ENCODE measurements at regions not wholly inside any gene's neighbourhood (a gene's known extent, or its start where the extent isn't known, plus 50 kb on each side); places are given as distances from the start of the nearest gene placed in this dataset.

DNA sequence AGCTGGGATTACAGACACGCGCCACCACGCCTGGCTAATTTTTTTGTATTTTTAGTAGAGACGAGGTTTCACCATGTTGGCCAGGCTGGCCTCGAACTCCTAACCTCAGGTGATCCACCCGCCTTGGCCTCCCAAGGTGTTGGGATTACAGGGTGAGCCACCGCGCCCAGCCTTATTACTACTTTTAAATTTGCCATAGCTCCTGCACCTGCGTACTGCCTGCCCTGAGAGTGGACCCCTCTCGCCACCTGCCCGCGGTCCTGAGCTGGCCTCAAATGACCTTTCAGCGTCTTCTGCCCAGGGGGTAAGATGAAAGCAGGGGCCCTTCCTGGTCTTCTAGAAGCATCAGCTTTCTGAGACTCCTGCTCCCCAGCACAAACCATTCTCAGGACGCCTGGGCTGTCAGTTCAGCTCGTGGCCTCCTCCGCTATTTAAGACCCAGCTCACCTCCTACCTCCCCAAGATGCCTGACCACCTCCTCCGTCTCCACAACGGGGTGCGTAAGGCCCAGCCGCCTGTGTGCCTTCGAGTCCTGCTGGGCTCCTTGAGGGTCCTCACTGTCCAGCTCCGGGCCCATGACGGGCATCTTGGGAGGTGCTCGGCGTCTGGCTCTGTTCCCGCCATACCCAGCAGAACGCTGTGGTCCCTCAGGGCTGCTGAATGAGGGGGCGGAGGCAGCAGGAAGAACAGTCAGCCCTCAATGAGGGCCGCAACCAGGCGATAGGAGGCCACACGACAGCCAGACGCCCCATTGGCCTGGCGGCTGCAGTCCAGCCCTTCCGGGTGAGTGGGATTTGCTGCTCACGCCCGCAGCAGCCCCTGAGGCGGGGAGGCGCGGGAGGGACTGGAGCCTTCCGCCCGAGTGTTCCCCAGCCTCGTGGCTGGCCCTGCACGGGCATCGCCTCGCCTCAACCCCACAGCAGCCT, 266.6 kb downstream of the TFCP2L1 start:
- H3K27me3 ChIP-seq (ENCODE audit: control insufficient read depth in 3 of 3, insufficient read depth in 3 of 3, low read length in 3 of 3), result no peaks in the 10 kb centered on the region
- no peak overlapping the region for H3K9ac ChIP-seq (ENCODE audit: low read depth in 1 of 3, low read length in 3 of 3)
- no peaks in the 10 kb centered on the region for H3K36me3 ChIP-seq (ENCODE audit: control insufficient read depth in 3 of 3, insufficient read depth in 3 of 3, low read length in 3 of 3)
- no peaks in the 10 kb centered on the region for H3K9me3 ChIP-seq (ENCODE audit: control insufficient read depth in 3 of 3, low read length in 3 of 3)
- H3K4me1 ChIP-seq (ENCODE audit: control insufficient read depth in 3 of 3, insufficient read depth in 3 of 3, low read length in 3 of 3), result peaks cover 0 to 3% (median 0%) of the 10 kb centered on the region in 3 donors
- H3K4me3 ChIP-seq (ENCODE audit: low read length in 3 of 3), result no peak overlapping the region
- no peak overlapping the region for H3K27ac ChIP-seq (ENCODE audit: low read depth, low read length)

DNA sequence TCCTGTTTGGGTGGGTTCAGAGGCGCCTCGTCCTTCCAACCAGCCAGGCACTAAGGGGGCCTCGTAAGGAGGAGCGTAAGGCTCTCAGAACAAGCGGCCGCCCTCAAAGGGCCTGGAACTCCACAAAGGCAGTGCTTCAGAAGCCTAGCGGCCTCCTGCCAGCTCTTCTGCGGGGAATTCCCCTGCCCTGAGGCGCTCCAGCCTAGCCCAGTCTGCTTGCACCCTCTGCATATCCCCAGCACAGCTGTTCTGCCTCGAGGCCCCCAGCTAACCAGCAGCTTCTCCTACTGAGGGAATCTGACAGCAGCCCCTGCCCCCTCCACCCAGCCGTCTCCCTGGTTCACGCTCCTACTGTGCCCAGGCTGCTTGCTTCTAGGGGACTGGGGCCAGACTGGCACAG, 265.9 kb downstream of the TFCP2L1 start:
- Histone ChIP-seq H3K27me3 (ENCODE audit: control insufficient read depth in 3 of 3, insufficient read depth in 3 of 3, low read length in 3 of 3) (no peaks in the 10 kb centered on the region), H3K9me3 (ENCODE audit: control insufficient read depth in 3 of 3, low read length in 3 of 3) (peaks cover 0 to 1% (median 0%) of the 10 kb centered on the region in 3 donors), H3K27ac (ENCODE audit: low read depth, low read length) (no peak overlapping the region), H3K4me3 (ENCODE audit: low read length in 3 of 3) (no peak overlapping the region), H3K36me3 (ENCODE audit: control insufficient read depth in 3 of 3, insufficient read depth in 3 of 3, low read length in 3 of 3) (no peaks in the 10 kb centered on the region), H3K4me1 (ENCODE audit: control insufficient read depth in 3 of 3, insufficient read depth in 3 of 3, low read length in 3 of 3) (peaks cover 0 to 3% (median 0%) of the 10 kb centered on the region in 3 donors), H3K9ac (ENCODE audit: low read depth in 1 of 3, low read length in 3 of 3) (no peak overlapping the region)

DNA sequence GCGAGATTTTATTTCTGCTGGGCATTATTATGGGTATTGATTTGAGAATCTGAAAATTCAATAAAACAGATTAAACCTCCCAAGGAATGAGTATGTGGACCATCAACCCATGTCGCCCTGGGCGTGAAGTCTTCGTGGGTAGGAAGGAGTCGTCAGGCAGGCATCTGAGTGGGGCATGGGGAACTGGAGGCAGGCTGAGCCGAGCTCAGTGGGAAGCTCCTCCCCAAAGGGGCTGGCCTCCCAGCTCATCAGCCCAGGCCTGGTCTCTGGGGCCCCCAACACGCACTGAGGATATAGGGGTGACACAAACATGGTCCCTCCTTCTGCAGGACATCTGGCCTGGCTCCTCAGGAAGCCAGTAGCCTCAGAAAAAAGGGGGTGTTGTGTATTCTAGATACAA, 265.2 kb downstream of the TFCP2L1 start:
- peaks cover 0 to 2% (median 0%) of the 10 kb centered on the region in 3 donors for H3K9me3 ChIP-seq (ENCODE audit: control insufficient read depth in 3 of 3, low read length in 3 of 3)

DNA sequence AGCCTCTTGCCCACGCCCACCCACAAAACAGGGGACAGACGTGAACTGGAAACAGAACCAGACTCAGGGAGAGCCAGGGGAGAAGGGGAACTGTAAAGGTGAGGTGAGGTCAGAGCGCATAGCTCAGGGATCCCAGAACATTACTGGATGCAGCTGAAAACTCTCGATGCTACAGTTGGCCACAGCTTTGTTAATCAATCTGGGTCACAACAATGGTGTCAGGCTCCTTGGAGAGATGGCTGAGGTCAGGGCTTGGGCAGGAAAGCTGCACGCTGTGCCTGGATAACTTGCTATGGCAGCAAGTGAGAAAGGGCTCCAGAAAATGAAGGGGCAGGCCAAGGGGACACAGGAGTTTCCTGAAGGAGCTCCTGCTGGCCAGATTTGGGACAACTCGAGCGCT, 263.3 kb downstream of the TFCP2L1 start:
- no peak overlapping the region for H3K9ac ChIP-seq (ENCODE audit: low read depth in 1 of 3, low read length in 3 of 3)
- H3K27me3 ChIP-seq (ENCODE audit: control insufficient read depth in 3 of 3, insufficient read depth in 3 of 3, low read length in 3 of 3), result no peaks in the 10 kb centered on the region
- H3K4me3 ChIP-seq (ENCODE audit: low read length in 3 of 3), result no peak overlapping the region
- no peaks in the 10 kb centered on the region for H3K36me3 ChIP-seq (ENCODE audit: control insufficient read depth in 3 of 3, insufficient read depth in 3 of 3, low read length in 3 of 3)
- H3K4me1 ChIP-seq (ENCODE audit: control insufficient read depth in 3 of 3, insufficient read depth in 3 of 3, low read length in 3 of 3), result peaks cover 0 to 3% (median 0%) of the 10 kb centered on the region in 3 donors
- no peak overlapping the region for H3K27ac ChIP-seq (ENCODE audit: low read depth, low read length)
- H3K9me3 ChIP-seq (ENCODE audit: control insufficient read depth in 3 of 3, low read length in 3 of 3), result peaks cover 0 to 2% (median 0%) of the 10 kb centered on the region in 3 donors

More for the DNA sequence above, 265.2 kb downstream of the TFCP2L1 start:
- Histone ChIP-seq H3K27me3 (ENCODE audit: control insufficient read depth in 3 of 3, insufficient read depth in 3 of 3, low read length in 3 of 3) (no peaks in the 10 kb centered on the region), H3K27ac (ENCODE audit: low read depth, low read length) (no peak overlapping the region), H3K9ac (ENCODE audit: low read depth in 1 of 3, low read length in 3 of 3) (no peak overlapping the region), H3K4me1 (ENCODE audit: control insufficient read depth in 3 of 3, insufficient read depth in 3 of 3, low read length in 3 of 3) (peaks cover 0 to 3% (median 0%) of the 10 kb centered on the region in 3 donors), H3K4me3 (ENCODE audit: low read length in 3 of 3) (no peak overlapping the region), H3K36me3 (ENCODE audit: control insufficient read depth in 3 of 3, insufficient read depth in 3 of 3, low read length in 3 of 3) (no peaks in the 10 kb centered on the region)

DNA sequence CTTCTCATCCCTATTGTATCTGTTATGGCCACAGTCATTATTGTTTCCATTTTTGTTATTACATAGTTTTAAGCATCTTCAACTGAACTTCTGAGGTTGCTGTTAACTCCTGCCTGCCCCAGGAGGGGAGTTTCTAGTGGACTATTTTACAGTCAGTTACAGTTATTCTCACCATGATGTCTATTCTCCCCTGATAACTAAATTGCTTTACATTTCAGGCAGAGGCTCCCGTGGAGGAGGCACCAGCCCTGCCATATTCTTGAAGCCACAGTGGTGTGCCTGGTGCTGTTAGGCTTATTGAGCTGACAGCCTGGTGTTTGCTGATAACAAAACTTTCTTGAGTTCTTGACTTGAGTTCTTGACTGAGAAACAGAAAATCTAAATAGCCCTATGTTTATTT, 256.4 kb downstream of the TFCP2L1 start:
- Histone ChIP-seq H3K9ac (ENCODE audit: low read depth in 1 of 3, low read length in 3 of 3) (no peak overlapping the region), H3K9me3 (ENCODE audit: control insufficient read depth in 3 of 3, low read length in 3 of 3) (peaks cover 0 to 2% (median 0%) of the 10 kb centered on the region in 3 donors)

DNA sequence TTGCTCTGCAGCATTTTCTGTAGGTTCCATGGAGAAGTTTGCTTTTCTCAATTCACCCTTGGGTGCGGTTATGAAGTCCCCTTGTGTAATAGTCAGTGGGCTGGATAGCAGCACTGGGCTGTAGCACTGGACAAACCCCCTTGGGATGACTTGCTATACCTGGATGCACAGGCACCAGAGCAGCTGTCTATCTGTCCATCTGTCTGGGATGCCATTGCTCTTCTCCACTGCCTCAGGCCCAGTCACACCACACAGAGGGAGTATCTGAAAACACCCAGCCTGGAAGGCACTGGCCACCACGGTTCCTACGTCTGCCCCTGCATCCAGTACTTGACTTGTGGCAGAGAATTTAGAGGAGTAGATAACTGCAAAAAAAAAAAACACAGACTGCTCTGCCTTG, 254.5 kb downstream of the TFCP2L1 start:
- Histone ChIP-seq H3K9ac (ENCODE audit: low read depth in 1 of 3, low read length in 3 of 3) (no peak overlapping the region), H3K4me1 (ENCODE audit: control insufficient read depth in 3 of 3, insufficient read depth in 3 of 3, low read length in 3 of 3) (no peaks in the 10 kb centered on the region), H3K4me3 (ENCODE audit: low read length in 3 of 3) (no peak overlapping the region), H3K27me3 (ENCODE audit: control insufficient read depth in 3 of 3, insufficient read depth in 3 of 3, low read length in 3 of 3) (peaks cover 0 to 26% (median 12%) of the 10 kb centered on the region in 3 donors), H3K9me3 (ENCODE audit: control insufficient read depth in 3 of 3, low read length in 3 of 3) (no peaks in the 10 kb centered on the region), H3K27ac (ENCODE audit: low read depth, low read length) (no peak overlapping the region), H3K36me3 (ENCODE audit: control insufficient read depth in 3 of 3, insufficient read depth in 3 of 3, low read length in 3 of 3) (no peaks in the 10 kb centered on the region)

More for the DNA sequence above, 256.4 kb downstream of the TFCP2L1 start:
- peaks cover 0 to 17% (median 8%) of the 10 kb centered on the region in 3 donors for H3K27me3 ChIP-seq (ENCODE audit: control insufficient read depth in 3 of 3, insufficient read depth in 3 of 3, low read length in 3 of 3)
- no peak overlapping the region for H3K4me3 ChIP-seq (ENCODE audit: low read length in 3 of 3)
- H3K36me3 ChIP-seq (ENCODE audit: control insufficient read depth in 3 of 3, insufficient read depth in 3 of 3, low read length in 3 of 3), result no peaks in the 10 kb centered on the region
- no peak overlapping the region for H3K27ac ChIP-seq (ENCODE audit: low read depth, low read length)
- no peaks in the 10 kb centered on the region for H3K4me1 ChIP-seq (ENCODE audit: control insufficient read depth in 3 of 3, insufficient read depth in 3 of 3, low read length in 3 of 3)

DNA sequence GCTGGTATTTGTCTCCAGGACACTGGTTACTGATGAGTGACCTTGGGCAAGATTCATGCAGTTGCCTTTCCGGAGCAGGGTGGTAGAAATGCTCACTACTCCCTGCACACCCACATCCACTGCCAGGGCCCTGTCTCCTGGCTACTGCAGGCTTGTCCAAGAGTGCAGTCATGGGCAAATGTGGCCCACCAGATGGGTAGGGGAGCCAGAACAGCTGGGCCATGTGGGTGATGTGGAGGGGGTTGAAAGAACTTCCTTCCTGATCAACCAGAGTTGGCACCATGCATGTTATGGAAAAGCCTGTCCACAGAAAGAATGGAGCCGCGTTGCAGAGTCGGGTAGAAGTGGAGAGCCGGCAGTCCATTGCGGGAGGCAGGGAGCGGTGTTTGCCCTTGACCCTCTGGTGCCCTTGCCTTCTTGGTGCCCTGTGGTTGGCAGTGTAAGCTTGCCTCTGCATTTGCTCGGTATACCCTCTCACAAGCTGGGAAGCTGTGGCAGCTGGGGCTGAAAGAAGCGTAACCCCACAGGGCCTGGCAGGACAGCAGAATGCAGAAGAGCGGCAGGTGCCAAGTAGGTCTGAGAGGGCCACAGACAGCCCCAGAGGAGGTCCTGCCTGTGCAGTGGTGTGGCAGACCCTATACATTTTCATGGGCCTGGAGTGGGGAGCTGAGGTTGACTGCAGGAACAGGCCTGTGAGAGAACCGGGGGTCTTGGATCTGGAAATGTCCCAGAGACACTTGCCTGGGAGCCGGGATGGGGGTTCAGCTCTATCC, 253.2 kb downstream of the TFCP2L1 start:
- no peaks in the 10 kb centered on the region for H3K9me3 ChIP-seq (ENCODE audit: control insufficient read depth in 3 of 3, low read length in 3 of 3)
- H3K9ac ChIP-seq (ENCODE audit: low read depth in 1 of 3, low read length in 3 of 3), result no peak overlapping the region
- no peaks in the 10 kb centered on the region for H3K36me3 ChIP-seq (ENCODE audit: control insufficient read depth in 3 of 3, insufficient read depth in 3 of 3, low read length in 3 of 3)
- H3K4me3 ChIP-seq (ENCODE audit: low read length in 3 of 3), result no peak overlapping the region
- no peak overlapping the region for H3K27ac ChIP-seq (ENCODE audit: low read depth, low read length)
- H3K27me3 ChIP-seq (ENCODE audit: control insufficient read depth in 3 of 3, insufficient read depth in 3 of 3, low read length in 3 of 3), result peaks cover 0 to 26% (median 12%) of the 10 kb centered on the region in 3 donors
- H3K4me1 ChIP-seq (ENCODE audit: control insufficient read depth in 3 of 3, insufficient read depth in 3 of 3, low read length in 3 of 3), result peaks cover 0 to 9% (median 0%) of the 10 kb centered on the region in 3 donors

DNA sequence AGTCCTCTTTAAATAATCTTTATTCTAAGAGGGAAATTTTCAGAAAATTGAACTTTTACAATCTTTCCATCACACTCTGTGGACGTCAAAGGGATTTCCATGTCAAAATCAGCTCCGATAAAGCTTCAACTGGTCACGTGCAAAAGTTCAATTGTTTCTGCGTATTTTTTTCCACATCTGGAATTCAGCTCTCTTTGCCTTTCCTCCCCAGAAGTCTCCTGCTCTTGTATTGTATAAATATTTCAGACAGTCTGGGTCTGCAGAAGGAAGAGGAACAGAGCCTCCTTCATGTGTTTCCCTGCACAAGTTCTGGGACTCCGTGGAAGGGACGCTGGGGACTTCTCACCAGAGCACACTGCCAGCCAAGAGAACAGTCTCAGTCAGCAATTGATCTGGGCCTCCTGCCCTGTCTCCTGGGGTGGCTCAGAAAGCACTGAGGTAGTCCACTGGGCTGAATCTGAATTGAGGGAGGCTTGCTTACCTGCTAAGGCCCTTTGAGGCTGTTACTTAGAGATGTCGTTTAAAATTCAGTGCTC, 251.5 kb downstream of the TFCP2L1 start:
- Histone ChIP-seq H3K9ac (ENCODE audit: low read depth in 1 of 3, low read length in 3 of 3) (no peak overlapping the region), H3K27me3 (ENCODE audit: control insufficient read depth in 3 of 3, insufficient read depth in 3 of 3, low read length in 3 of 3) (peaks cover 0 to 28% (median 12%) of the 10 kb centered on the region in 3 donors), H3K9me3 (ENCODE audit: control insufficient read depth in 3 of 3, low read length in 3 of 3) (no peaks in the 10 kb centered on the region), H3K36me3 (ENCODE audit: control insufficient read depth in 3 of 3, insufficient read depth in 3 of 3, low read length in 3 of 3) (no peaks in the 10 kb centered on the region), H3K4me3 (ENCODE audit: low read length in 3 of 3) (no peak overlapping the region), H3K4me1 (ENCODE audit: control insufficient read depth in 3 of 3, insufficient read depth in 3 of 3, low read length in 3 of 3) (peaks cover 0 to 9% (median 0%) of the 10 kb centered on the region in 3 donors), H3K27ac (ENCODE audit: low read depth, low read length) (no peak overlapping the region)

DNA sequence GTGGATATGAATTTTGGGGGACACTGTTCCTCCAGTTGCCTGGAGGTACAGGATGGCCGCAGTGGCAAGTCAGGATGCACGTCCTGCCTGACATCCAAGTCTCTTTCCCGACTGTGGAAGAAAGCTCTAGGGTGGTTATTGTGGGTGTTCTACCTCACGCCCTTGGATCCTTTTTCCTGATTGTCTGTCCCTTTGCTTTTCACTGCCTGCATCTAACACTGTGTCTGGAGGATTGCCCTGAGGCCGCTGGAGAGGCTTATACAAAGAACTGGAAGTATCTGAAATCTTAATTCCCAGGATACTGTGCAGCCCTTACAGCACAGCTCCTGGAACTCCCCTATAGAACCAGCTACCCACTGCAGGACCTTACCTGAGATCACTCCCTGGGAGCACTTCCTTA, 250.5 kb downstream of the TFCP2L1 start:
- peaks cover 0 to 28% (median 12%) of the 10 kb centered on the region in 3 donors for H3K27me3 ChIP-seq (ENCODE audit: control insufficient read depth in 3 of 3, insufficient read depth in 3 of 3, low read length in 3 of 3)
- no peak overlapping the region for H3K4me3 ChIP-seq (ENCODE audit: low read length in 3 of 3)
- no peak overlapping the region for H3K27ac ChIP-seq (ENCODE audit: low read depth, low read length)
- H3K36me3 ChIP-seq (ENCODE audit: control insufficient read depth in 3 of 3, insufficient read depth in 3 of 3, low read length in 3 of 3), result no peaks in the 10 kb centered on the region
- no peaks in the 10 kb centered on the region for H3K9me3 ChIP-seq (ENCODE audit: control insufficient read depth in 3 of 3, low read length in 3 of 3)
- peaks cover 0 to 9% (median 0%) of the 10 kb centered on the region in 3 donors for H3K4me1 ChIP-seq (ENCODE audit: control insufficient read depth in 3 of 3, insufficient read depth in 3 of 3, low read length in 3 of 3)
- no peak overlapping the region for H3K9ac ChIP-seq (ENCODE audit: low read depth in 1 of 3, low read length in 3 of 3)

Measured in skeletal muscle tissue (tissue), 3 donors.